SK-N-MC (cell line): ENCODE measurements at regions not wholly inside any gene's neighbourhood (a gene's known extent, or its start where the extent isn't known, plus 50 kb on each side); places are given as distances from the start of the nearest gene placed in this dataset.

Experiments used
- EZH2 ChIP-seq: fragments of 200-600 bp; sonication (generic); IDR thresholded peaks from one replicate; pipeline ENCODE4 v1.6.1; 2017; ENCODE audit warnings: antibody characterized with exemption
- FOXP2 ChIP-seq: optimal IDR thresholded peaks from 2 replicates; pipeline ENCODE3; 2011; ENCODE audit warnings: mild to moderate bottlenecking, moderate library complexity; ENCODE audit not compliant: insufficient read depth; ENCODE audit errors: extremely low read length, control extremely low read depth
- POLR2AphosphoS5 ChIP-seq: IDR thresholded peaks from 2 replicates; pipeline ENCODE4 v1.6.1; 2012; ENCODE audit warnings: mild to moderate bottlenecking, low read depth, low read length, borderline replicate concordance

- no peak for TF ChIP-seq POLR2AphosphoS5
- TF ChIP-seq EZH2 = no peak
- TF ChIP-seq FOXP2 = no peak
Observed at GRCh38 chr12:102631274-102631673, 150.9 kb upstream of the IGF1 start.
